Transverse colon (tissue), 4 donors: ENCODE measurements at regions not wholly inside any gene's neighbourhood (a gene's known extent, or its start where the extent isn't known, plus 50 kb on each side); places are given as distances from the start of the nearest gene placed in this dataset.

Source experiments
- POLR2A ChIP-seq: fragments of 450-650 bp; IDR thresholded peaks from one replicate; pipeline ENCODE4 v1.6.1; 2016; ENCODE audit warnings: antibody characterized with exemption, mild to moderate bottlenecking, moderate library complexity
- POLR2AphosphoS5 ChIP-seq, 3 donors: sonication (generic); formaldehyde crosslinking; IDR thresholded peaks; one replicate each; pipeline ENCODE4 v1.6.1; 2016; ENCODE audit warnings: antibody characterized with exemption in 3 of 3
- TF ChIP-seq, protein P1 (sequence below), 5 experiments: fragments of 200-600 bp in 3 of 5; fragments of 450-650 bp in 2 of 5; sonication (generic) in 3 of 5; IDR thresholded peaks; 1 replicate in 2 of 5; 2 replicates in 3 of 5; pipeline ENCODE4 v1.5.1; 2016 to 2017; ENCODE audit warnings: antibody characterized with exemption in 5 of 5, inconsistent platforms in 3 of 5, mild to moderate bottlenecking in 2 of 5, moderate library complexity in 1 of 5

DNA sequence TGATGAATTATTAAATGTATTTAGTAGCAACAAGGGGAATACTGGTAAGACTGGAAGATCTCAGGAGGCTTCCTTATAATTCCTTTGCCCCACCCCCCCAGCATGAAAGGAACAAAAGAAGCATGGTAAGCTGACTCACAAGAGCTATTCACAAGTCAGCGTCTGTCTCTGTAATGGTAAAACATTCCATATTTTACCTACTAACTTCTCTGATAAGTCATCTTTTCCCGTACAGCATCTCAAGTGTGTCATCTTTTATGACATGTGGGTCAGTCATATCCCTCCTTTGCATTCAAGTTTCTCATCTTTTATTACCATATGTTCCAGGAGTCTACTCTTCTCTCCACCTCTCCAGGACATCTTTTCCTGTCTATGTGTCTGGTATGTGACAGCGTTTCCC, 241.3 kb downstream of the PLA2G4A start:
- TF ChIP-seq, protein P1, sequence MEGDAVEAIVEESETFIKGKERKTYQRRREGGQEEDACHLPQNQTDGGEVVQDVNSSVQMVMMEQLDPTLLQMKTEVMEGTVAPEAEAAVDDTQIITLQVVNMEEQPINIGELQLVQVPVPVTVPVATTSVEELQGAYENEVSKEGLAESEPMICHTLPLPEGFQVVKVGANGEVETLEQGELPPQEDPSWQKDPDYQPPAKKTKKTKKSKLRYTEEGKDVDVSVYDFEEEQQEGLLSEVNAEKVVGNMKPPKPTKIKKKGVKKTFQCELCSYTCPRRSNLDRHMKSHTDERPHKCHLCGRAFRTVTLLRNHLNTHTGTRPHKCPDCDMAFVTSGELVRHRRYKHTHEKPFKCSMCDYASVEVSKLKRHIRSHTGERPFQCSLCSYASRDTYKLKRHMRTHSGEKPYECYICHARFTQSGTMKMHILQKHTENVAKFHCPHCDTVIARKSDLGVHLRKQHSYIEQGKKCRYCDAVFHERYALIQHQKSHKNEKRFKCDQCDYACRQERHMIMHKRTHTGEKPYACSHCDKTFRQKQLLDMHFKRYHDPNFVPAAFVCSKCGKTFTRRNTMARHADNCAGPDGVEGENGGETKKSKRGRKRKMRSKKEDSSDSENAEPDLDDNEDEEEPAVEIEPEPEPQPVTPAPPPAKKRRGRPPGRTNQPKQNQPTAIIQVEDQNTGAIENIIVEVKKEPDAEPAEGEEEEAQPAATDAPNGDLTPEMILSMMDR (IDR thresholded peaks at IDR 0.05) = no peak
- TF ChIP-seq POLR2A (no peak), POLR2AphosphoS5 (IDR thresholded peaks at IDR 0.05) (no peak)
